GM18502 (cell line): ENCODE measurements at regions not wholly inside any gene's neighbourhood (a gene's known extent, or its start where the extent isn't known, plus 50 kb on each side); places are given as distances from the start of the nearest gene placed in this dataset.
"Not testable (repeated sequence)": the region's sequence is repeated elsewhere in the genome, so short reads cannot be mapped to it uniquely, and the experiment has no call there.

Source experiments
- ATAC-seq: cut with Tn5 transposase; IDR thresholded peaks from one replicate; pipeline ENCODE4 v1.9.1; 2021; ENCODE audit warnings: mild to moderate bottlenecking; ENCODE audit not compliant: unreplicated experiment, poor library complexity

- ATAC-seq = no peak
Measured at GRCh38 chr4:58111818-58112217, 1001.6 kb upstream of the IGFBP7 start.

- no peak for ATAC-seq
Measured at GRCh38 chr4:58093352-58093751, 983.2 kb upstream of the IGFBP7 start.

- no peak for ATAC-seq
Measured at GRCh38 chr4:58090539-58090938, 980.4 kb upstream of the IGFBP7 start.

- ATAC-seq = no peak
Measured at GRCh38 chr4:58081356-58081755, 971.2 kb upstream of the IGFBP7 start.

GRCh38 chr4:58075724-58076123, 965.5 kb upstream of the IGFBP7 start:
- no peak for ATAC-seq

- no peak for ATAC-seq
Measured at GRCh38 chr4:58074382-58074781, 964.2 kb upstream of the IGFBP7 start.

GRCh38 chr4:58070726-58071125, 960.5 kb upstream of the IGFBP7 start:
- no peak for ATAC-seq

GRCh38 chr4:58064653-58065052, 954.5 kb upstream of the IGFBP7 start:
- no peak for ATAC-seq

- no peak for ATAC-seq
Measured at GRCh38 chr4:58063404-58064160, 953.4 kb upstream of the IGFBP7 start.

- no peak for ATAC-seq
Measured at GRCh38 chr4:58061967-58062366, 951.8 kb upstream of the IGFBP7 start.

- no peak for ATAC-seq
Measured at GRCh38 chr4:58050439-58050838, 940.3 kb upstream of the IGFBP7 start.

- ATAC-seq = no peak
Measured at GRCh38 chr4:58048491-58048890, 938.3 kb upstream of the IGFBP7 start.

GRCh38 chr4:58042176-58042575, 932.0 kb upstream of the IGFBP7 start:
- ATAC-seq = no peak

- ATAC-seq = no peak
Measured at GRCh38 chr4:57993944-57994343, 883.8 kb upstream of the IGFBP7 start.

GRCh38 chr4:57989430-57989829, 879.2 kb upstream of the IGFBP7 start:
- no peak for ATAC-seq

- ATAC-seq = no peak
Measured at GRCh38 chr4:57985161-57985560, 875.0 kb upstream of the IGFBP7 start.

GRCh38 chr4:57981123-57981522, 870.9 kb upstream of the IGFBP7 start:
- ATAC-seq = no peak

- ATAC-seq = no peak
Measured at GRCh38 chr4:57974821-57975220, 864.6 kb upstream of the IGFBP7 start.

GRCh38 chr4:57973819-57974218, 863.6 kb upstream of the IGFBP7 start:
- ATAC-seq = no peak

- ATAC-seq = no peak
Measured at GRCh38 chr4:57971261-57971660, 861.1 kb upstream of the IGFBP7 start.

- no peak for ATAC-seq
Measured at GRCh38 chr4:57966987-57967760, 857.0 kb upstream of the IGFBP7 start.

GRCh38 chr4:57965431-57965830, 855.2 kb upstream of the IGFBP7 start:
- not testable (repeated sequence) for ATAC-seq
